Uterus (tissue), 3 donors: ENCODE measurements at regions not wholly inside any gene's neighbourhood (a gene's known extent, or its start where the extent isn't known, plus 50 kb on each side); places are given as distances from the start of the nearest gene placed in this dataset.

Experiments
- DNase-seq, 2 donors: peaks; one replicate each; pipeline ENCODE4 v3.0.0-alpha.2; 2019 to 2020
- H3K27ac ChIP-seq, 2 donors: fragments of 200-600 bp; sonication (generic); 1 replicate in 1 of 2; 2 replicates in 1 of 2; pipeline ENCODE4 v1.5.1; 2016 to 2018
- H3K27me3 ChIP-seq, 2 donors: fragments of 200-600 bp; sonication (generic); one replicate each; pipeline ENCODE4 v1.5.1; 2018 to 2019; ENCODE audit warnings: control low read depth in 1 of 2
- H3K36me3 ChIP-seq, 2 donors: fragments of 200-600 bp; sonication (generic); one replicate each; pipeline ENCODE4 v1.5.1; 2019; ENCODE audit warnings: control low read depth in 1 of 2
- H3K4me1 ChIP-seq, 2 donors: fragments of 200-600 bp; sonication (generic); one replicate each; pipeline ENCODE4 v1.5.1; 2018 to 2019; ENCODE audit warnings: control low read depth in 1 of 2
- H3K4me3 ChIP-seq, 2 donors: fragments of 200-600 bp; sonication (generic); 1 replicate in 1 of 2; 2 replicates in 1 of 2; pipeline ENCODE4 v1.5.1; 2018 to 2019; ENCODE audit warnings: mild to moderate bottlenecking in 1 of 2
- H3K9me3 ChIP-seq, 2 donors: fragments of 200-600 bp; sonication (generic); one replicate each; pipeline ENCODE4 v1.5.1; 2019; ENCODE audit warnings: control low read depth in 1 of 2
- POLR2A ChIP-seq, 2 donors: fragments of 450-650 bp; IDR thresholded peaks; one replicate each; pipeline ENCODE4 v1.6.1; 2016; ENCODE audit warnings: antibody characterized with exemption in 2 of 2, mild to moderate bottlenecking in 1 of 2, moderate library complexity in 1 of 2
- intact Hi-C: fragments of 100-400 bp; cut with DNase I; formaldehyde crosslinking; loops from one replicate; pipeline ENCODE4 v1.15.1; 2023; ENCODE audit warnings: low total_unique reads
- TF ChIP-seq, protein P1 (sequence below), 4 experiments: fragments of 200-600 bp in 2 of 4; fragments of 450-650 bp in 2 of 4; sonication (generic) in 2 of 4; IDR thresholded peaks; one replicate each; pipeline ENCODE4 v1.5.1; 2016 to 2019; ENCODE audit warnings: antibody characterized with exemption in 4 of 4, mild to moderate bottlenecking in 2 of 4, moderate library complexity in 1 of 4
- donor health status: DM: yes; HTN: yes; CAD: no.

DNA sequence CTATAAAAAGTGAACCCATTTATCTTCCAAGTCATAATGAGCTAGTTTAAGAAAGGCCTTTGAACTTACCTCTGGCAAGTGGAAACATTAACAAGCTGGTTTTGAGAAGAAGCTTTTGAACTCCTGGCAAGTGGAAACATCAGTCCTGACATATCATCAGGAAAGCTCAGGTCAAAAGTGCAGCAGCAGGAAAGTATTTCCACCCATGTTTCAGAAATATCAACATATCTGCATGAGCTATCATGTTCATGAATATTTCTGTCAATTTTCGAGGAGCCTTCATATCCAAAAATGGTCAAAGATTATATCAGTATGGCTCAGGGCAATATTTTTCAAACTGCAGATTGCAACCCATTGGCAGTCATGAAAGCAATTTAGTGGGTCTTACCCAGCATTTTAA is 133.9 kb downstream of the PLK2 start:
- Histone ChIP-seq H3K9me3 (no peaks in the 10 kb centered on the region), H3K4me1 (no peaks in the 10 kb centered on the region), H3K36me3 (no peaks in the 10 kb centered on the region), H3K27me3 (no peaks in the 10 kb centered on the region), H3K4me3 (no peak overlapping the region), H3K27ac (no peak overlapping the region)
- intact Hi-C loops: no loop called here
- TF ChIP-seq, protein P1, sequence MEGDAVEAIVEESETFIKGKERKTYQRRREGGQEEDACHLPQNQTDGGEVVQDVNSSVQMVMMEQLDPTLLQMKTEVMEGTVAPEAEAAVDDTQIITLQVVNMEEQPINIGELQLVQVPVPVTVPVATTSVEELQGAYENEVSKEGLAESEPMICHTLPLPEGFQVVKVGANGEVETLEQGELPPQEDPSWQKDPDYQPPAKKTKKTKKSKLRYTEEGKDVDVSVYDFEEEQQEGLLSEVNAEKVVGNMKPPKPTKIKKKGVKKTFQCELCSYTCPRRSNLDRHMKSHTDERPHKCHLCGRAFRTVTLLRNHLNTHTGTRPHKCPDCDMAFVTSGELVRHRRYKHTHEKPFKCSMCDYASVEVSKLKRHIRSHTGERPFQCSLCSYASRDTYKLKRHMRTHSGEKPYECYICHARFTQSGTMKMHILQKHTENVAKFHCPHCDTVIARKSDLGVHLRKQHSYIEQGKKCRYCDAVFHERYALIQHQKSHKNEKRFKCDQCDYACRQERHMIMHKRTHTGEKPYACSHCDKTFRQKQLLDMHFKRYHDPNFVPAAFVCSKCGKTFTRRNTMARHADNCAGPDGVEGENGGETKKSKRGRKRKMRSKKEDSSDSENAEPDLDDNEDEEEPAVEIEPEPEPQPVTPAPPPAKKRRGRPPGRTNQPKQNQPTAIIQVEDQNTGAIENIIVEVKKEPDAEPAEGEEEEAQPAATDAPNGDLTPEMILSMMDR (IDR thresholded peaks at IDR 0.05): no peak
- TF ChIP-seq POLR2A (IDR thresholded peaks at IDR 0.05): no peak
- no peak for DNase-seq

DNA sequence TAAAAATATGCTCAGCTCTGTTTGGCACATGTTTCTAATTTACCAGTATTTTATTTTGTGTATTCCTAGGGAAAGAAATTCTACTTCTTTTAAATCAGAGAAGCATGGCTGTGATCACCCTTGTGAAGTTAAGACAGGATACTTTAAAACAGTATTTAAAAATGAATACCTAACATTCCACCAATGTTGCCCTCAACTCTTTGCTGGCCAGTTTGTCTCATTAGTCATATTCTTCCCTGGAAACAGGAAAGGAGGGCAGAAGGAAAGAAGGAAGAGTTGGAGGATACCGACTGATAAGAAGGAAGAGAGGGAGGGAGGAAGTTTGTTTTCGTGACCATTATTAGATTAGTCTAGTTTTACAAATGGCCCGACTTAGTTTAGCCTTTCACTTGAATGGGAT is 137.4 kb downstream of the PLK2 start:
- intact Hi-C loops: no loop called here
- H3K27ac ChIP-seq: no peak overlapping the region

GRCh38 chr5:58318468-58318867 is 141.4 kb downstream of the PLK2 start:
- Histone ChIP-seq H3K36me3 (no peaks in the 10 kb centered on the region), H3K4me1 (no peaks in the 10 kb centered on the region), H3K27me3 (no peaks in the 10 kb centered on the region), H3K27ac (no peak overlapping the region), H3K9me3 (no peaks in the 10 kb centered on the region), H3K4me3 (no peak overlapping the region)
- TF ChIP-seq, protein P1 (IDR thresholded peaks at IDR 0.05): no peak
- no peak for TF ChIP-seq POLR2A (IDR thresholded peaks at IDR 0.05)
- DNase-seq: no peak
- intact Hi-C loops: no loop called here

More for the DNA sequence above, 137.4 kb downstream of the PLK2 start:
- Histone ChIP-seq H3K27me3 (no peaks in the 10 kb centered on the region), H3K4me3 (no peak overlapping the region), H3K4me1 (no peaks in the 10 kb centered on the region), H3K36me3 (no peaks in the 10 kb centered on the region), H3K9me3 (no peaks in the 10 kb centered on the region)
- DNase-seq: no peak
- TF ChIP-seq POLR2A (IDR thresholded peaks at IDR 0.05): no peak
- TF ChIP-seq, protein P1 (IDR thresholded peaks at IDR 0.05): no peak

DNA sequence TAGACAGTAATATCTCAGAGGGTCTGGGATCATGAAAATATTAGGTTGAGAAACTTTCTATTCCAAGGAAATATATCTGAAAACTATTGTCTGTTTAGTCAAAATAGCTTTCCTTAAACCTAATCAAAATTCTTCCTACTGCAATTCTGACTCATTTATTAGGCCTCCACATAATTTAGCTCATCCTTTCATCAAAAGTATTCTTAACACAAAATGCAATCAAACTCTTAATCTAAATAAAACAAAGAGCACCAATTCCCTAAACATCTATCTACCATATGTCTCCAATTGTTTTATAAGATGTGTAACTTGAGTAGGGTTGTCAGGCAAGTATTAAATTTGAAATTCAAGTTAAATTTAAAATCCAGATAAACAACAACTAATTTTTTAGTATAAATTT is 142.1 kb downstream of the PLK2 start:
- no peaks in the 10 kb centered on the region for H3K36me3 ChIP-seq
- H3K4me1 ChIP-seq: no peaks in the 10 kb centered on the region
- no peak overlapping the region for H3K4me3 ChIP-seq
- no peaks in the 10 kb centered on the region for H3K9me3 ChIP-seq
- no peaks in the 10 kb centered on the region for H3K27me3 ChIP-seq
- no peak overlapping the region for H3K27ac ChIP-seq
- DNase-seq: no peak
- intact Hi-C loops: no loop called here
- TF ChIP-seq POLR2A (IDR thresholded peaks at IDR 0.05): no peak
- TF ChIP-seq, protein P1 (IDR thresholded peaks at IDR 0.05): no peak

GRCh38 chr5:58317009-58317408 is 142.9 kb downstream of the PLK2 start:
- no peak overlapping the region for H3K4me3 ChIP-seq
- H3K27me3 ChIP-seq: no peaks in the 10 kb centered on the region
- intact Hi-C loops: no loop called here
- H3K4me1 ChIP-seq: no peaks in the 10 kb centered on the region
- no peaks in the 10 kb centered on the region for H3K36me3 ChIP-seq
- peak in 1 of 2 donors; percentile 17 for DNase-seq
- TF ChIP-seq, protein P1 (IDR thresholded peaks at IDR 0.05): no peak
- TF ChIP-seq POLR2A (IDR thresholded peaks at IDR 0.05): no peak
- H3K9me3 ChIP-seq: no peaks in the 10 kb centered on the region
- H3K27ac ChIP-seq: peak overlapping the region in 1 of 2 donors; percentile 62
